Effector CD8-positive, alpha-beta T cell (primary cell): ENCODE measurements at regions not wholly inside any gene's neighbourhood (a gene's known extent, or its start where the extent isn't known, plus 50 kb on each side); places are given as distances from the start of the nearest gene placed in this dataset.
"Not testable (repeated sequence)": the region's sequence is repeated elsewhere in the genome, so short reads cannot be mapped to it uniquely, and the experiment has no call there.

Experiments
- DNase-seq: peaks from one replicate; lab custom pipeline; 2025; lab: John Stamatoyannopoulos, UW

DNA sequence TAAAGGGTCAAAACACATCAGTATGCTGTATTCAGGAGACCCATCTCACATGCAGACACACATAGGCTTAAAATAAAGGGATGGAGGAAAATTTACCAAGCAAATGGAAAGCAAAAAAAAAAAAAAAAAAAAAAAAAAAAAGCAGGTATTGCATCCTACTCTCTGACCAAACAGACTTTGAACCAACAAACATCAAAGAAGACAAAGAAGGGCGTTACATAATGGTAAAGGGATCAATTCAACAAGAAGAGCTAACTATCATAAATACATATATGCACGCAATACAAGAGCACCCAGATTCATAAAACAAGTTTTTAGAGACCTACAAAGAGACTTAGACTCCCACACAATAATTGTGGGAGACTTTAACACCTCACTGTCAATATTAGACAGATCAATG lies 253.7 kb upstream of the ACO1 start:
- not testable (repeated sequence) for DNase-seq

DNA sequence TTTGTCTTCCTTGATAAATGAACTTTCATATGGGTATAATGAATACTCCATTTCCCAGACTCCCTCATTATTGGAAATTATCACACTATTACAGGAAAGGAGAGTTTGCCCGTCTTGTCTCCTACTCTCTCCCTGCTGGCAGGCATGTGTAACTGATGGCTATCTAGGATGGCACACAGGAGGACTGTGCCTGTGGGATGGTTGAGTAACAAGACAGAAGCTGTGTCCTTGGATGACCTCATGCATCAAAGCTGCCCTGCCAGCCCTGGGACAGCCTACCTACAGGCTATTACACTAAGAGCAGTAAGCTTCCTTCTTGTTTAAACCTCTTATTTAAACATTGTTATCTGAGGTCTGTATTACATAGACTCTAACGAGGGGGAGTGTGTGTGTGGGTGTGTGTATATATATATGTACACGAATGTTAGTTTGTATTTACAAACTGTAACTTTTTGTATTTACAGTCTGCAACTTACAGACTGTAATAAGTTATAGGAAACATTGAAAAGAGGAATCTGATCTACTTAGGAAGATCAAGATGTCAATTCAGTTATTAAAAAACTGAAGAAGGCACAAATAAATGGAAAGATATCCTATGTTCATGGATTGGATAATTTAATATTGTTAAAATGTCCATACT lies 247.6 kb upstream of the ACO1 start:
- DNase-seq = no peak

DNA sequence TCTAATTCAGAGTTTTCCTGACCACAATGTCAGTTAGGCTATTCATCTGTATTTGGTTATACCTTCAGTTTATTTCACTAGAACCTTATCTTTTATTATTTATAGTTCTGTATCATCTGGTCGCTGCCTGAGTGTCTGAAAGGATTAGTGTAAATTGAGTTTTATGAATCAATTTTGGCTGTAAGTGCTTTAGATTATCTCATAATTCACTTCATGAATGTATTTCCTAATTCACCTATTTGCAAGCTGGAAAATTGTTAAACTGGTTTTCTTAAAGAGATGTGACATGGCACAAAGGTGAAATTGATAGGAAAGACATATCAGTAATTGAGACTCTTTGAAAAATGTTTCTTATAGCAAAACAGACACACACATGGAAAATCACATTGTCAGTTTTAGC lies 242.4 kb upstream of the ACO1 start:
- no peak for DNase-seq

DNA sequence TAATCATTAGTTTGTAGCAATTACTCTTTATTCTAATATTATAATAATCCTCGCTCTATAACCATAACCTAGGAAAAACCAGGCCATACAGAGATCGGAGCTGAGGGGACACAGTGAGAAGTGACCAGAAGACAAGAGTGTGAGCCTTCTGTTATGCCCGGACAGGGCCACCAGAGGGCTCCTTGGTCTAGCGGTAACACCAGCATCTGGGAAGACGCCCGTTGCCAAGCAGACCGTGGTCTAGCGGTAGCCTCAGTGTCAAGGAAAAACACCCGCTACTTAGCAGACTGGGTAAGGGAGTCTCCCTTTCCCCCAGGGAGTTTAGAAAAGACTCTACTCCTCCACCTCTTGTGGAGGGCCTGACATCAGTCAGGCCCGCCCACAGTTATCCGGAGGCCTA lies 235.9 kb upstream of the ACO1 start:
- DNase-seq = not testable (repeated sequence)

DNA sequence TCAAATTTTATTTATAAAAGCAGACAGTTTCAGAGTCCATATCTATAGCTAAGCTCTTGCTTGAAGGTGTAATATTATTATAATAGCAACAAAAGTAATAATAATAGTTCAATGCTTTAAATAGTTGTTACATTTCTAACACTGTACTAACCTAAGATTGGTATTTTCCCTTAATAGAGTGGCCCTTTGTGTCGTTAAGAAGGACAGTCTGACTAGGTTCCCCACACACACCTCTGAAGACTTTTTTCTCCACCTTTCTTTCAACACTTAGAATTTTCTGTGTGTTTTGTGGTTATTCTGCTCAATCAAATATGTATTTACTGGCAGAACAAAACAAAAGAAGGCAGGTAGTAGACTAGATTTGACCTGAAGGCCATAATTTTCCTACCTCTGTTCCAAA lies 223.2 kb upstream of the ACO1 start:
- no peak for DNase-seq

DNA sequence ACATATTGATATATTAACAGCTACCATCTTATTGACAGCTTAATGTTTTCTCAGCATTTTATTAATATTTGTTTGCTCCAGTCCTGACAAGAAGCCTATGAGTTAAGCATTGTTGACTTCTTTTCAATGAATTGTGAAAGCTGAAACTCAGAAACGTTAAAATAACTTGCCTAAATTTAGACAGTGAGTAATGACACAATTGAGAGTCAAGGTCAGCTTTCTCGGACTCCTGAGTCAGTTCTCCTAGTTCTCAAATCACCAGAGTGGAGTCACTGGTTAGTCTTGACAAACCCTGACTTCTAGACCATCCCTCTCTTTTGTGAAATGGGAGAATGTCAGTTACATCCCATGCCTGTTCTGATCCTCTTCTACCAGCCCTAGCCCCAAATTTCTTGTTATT lies 222.7 kb upstream of the ACO1 start:
- DNase-seq = no peak

DNA sequence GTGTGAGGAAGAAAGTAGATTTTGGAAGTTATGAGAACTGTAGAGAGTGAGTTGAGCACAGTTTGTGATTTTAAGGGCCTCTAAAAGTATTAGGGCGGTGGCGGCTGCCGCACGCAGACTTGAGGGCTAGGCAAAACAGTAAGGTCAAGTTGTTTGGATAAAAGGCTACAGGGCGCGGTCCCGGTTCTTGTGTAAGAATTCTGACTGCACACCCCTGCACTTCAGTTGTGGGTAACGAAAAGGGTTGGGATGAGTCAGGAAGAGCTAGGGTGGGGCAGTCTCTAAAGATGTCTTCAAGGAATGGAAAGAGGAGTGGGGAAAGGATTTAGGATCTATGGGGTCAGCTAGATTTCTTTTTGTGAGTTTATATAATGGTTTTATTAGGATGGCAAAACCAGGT lies 218.1 kb upstream of the ACO1 start:
- DNase-seq = not testable (repeated sequence)

DNA sequence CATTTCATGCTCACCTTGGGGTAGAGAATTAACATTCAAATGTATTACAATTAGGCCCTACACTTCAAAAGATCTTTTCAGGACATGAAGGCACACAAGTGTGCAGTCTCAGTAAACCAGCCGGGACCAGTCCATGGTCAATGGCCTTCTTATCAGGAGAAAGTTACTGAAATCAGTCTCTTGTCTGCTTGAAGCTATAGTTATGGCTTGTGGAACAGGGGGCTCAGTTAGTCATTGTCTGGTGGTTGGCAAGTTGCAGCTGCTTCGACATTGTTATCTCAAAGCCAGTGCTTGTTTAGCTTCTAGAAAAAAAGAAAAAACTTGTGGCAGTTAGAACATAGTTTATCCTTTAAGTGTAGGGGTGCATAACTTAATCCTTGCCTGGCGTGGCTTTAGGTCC lies 213.1 kb upstream of the ACO1 start:
- DNase-seq = no peak

DNA sequence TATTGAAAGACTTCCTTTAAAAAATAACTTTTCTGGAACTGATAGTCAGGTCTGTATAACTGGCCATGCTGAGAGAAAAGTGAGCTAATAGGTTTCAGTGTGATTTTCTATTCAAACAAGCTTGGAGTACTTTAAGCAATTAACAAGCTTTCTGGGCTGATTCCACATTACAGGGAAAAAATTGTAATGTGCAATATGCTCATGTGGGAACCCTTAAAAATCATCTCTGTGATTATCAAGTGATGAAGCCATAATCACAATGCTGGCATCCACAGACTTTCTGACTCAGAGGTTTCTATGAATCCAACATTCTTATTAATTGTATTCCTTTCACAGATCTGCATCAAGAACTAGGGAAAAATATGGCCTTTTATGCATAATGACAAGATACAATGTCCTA lies 212.2 kb upstream of the ACO1 start:
- DNase-seq = no peak

DNA sequence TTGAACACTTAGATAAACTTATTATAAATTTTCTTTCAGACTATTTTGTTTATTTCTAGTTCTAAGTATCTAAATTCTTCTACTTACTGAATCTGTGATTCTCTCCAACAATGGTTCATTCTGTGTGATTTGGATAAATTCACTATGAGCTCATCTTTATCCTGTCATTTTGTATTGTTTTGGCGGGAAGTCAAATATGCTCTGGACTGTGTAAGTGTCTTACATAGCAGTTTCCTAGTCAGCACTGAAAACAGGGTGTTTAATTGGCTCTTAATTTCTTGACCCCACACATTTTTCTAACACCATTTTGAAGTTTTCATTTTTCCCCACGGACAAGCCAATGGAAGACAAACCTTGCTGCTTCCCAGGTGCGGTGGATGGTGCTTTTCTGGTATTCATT lies 207.0 kb upstream of the ACO1 start:
- no peak for DNase-seq

DNA sequence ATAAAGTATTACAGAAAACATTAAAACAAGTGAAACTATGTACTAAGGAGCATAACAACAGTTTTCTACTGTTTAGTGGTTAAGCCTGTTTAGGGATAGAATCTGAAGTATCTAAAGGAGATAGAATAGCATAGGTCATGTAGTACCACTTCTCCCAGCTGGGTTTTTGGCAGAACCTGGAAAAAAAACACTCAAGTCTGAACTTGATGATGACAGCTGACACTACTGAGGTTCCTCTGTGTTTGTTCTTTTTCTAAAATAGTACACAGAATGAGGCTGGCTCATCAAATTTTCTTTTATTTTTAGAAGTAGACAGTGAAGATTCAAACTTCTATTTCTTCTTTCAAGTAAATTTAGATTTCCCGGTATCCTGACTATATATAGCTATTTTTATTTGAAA lies 203.8 kb upstream of the ACO1 start:
- no peak for DNase-seq

DNA sequence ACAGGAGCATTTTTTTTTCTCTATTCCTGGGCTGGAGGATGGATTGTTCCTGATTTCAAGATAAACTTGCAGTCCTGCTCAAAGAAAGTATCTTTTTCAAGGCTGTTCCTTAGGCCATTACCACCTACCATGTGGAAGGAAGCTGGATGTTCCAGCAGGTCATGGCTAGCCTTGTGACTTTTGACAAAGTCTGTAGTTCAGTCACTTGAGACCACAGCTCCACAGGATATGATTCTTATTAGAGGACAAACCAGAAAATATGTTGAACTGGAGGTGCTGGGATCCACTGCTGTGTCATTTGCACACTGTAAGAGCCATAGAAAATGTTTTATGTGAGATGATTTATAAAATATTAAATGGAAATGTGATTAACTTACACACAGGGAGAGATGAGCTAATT lies 184.2 kb upstream of the ACO1 start:
- DNase-seq = no peak

DNA sequence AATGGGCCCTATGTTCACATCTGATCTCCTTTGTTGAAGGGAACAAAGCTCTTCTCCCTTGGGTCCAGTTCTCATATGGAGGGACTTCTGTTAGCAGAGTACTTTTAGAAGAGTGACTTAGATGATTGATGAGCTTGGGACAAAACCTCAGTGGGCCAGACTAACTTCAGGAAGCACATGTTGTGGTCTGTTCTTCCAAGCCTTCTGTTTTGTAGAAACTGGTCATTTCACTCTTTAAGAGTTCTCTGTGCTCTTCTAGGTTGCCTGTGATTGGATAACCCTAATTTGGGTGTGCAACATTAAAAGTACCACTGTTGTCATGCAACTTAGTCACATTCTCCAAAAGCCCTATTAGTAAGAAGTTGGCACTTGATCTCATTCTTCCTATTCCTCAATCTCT lies 183.5 kb upstream of the ACO1 start:
- DNase-seq = no peak

DNA sequence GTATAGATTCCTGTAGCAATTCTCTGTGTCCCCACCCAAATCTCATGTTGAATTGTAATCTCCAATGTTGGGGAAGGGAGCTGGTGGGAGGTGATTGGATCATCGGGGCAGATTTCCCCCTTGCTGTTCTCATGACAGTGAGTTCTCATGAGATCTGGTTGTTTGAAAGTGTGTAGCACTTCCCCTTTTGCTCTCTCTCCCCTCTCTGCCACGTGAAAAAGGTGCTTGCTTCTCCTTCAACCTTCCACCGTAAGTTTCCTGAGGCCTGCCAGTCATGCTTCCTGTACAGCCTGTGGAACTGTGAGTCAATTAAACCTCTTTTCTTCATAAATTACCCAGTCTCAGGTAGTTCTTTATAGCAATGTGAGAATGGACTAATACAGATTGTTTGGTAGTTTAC lies 175.3 kb upstream of the ACO1 start:
- DNase-seq = not testable (repeated sequence)

DNA sequence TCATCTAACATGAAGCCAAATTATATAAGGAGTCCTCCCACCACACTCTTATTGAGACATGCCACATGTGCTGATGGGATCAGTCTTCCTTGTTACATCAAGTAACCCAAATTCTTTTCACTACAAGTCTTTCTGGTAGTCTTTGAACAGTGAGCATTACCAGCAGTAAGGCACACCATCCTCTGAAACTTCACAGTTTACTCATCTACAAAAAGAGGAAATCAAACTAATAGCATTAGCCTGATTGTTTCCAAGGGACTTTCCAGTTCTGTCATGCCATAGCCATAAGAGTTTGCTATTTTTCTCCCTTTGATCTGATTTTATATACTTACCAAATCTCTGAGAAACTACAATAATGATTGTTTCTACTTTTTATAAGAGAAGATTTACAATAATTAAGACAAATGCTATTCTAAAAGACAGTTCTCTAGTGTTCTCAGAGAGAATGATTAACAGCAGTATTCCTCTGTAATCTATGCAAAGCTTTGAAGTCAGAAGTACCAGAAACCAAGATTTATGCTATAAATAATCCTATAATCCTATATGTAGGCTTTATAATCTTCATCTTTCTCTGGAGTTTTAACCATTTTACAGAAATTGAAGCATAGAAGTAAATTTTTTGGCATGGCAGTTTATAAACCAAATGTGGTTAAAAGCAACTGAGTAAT lies 166.2 kb upstream of the ACO1 start:
- no peak for DNase-seq

DNA sequence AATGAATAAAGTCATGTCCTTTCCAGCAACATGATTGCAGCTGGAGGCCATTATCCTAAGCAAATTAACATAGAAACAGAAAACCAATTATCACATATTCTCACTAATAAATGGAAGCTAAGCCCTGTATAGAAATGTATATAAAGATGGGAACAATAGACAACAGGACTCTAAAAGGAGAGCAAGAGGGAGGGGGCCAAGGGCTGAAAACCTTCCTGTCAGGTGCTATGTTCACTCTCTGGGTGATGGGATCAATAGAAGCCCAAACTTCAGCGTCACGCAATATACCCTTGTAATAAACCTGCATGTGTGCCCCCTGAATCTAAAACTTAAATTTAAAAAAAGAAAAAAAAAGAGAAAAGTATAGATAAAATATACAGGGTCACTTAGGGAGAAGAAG lies 163.7 kb upstream of the ACO1 start:
- DNase-seq = no peak

DNA sequence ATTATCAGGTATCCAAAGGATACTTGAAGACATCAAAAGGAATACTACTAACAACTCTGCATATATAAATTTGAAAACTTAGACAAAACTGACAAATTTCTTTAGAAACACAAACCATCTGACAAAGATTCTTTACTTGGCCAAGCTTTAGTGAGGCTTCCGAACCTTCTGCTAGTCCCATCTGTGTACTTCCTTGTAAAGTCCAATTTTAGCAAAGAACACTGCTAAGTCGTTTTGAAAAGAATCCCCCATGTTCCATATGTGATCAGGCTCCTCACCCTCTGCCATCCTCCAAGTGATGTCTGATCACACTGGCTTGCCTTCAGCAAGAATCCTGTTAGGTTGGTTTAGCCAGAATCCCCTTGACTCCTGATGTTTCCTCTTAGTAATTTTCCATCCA lies 150.0 kb upstream of the ACO1 start:
- no peak for DNase-seq

DNA sequence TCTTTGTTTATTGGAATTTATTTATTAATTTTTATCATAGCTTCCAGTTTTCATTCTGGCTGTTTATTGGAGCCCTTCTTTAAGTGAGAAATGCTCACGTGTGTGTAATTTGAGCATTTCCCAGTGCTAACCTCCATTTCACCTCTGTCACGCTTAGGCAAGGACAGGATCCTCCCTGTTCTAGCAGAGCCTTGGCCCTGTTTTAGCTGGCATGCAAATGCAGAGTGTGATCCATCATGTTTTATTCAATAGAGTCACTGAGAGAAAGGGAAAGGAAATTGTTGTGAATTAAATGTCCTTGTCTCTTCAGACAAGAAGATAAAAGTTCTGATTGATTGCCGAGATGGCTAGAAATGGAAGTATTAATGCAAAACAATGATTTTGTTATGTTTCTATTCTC lies 137.3 kb upstream of the ACO1 start:
- no peak for DNase-seq

DNA sequence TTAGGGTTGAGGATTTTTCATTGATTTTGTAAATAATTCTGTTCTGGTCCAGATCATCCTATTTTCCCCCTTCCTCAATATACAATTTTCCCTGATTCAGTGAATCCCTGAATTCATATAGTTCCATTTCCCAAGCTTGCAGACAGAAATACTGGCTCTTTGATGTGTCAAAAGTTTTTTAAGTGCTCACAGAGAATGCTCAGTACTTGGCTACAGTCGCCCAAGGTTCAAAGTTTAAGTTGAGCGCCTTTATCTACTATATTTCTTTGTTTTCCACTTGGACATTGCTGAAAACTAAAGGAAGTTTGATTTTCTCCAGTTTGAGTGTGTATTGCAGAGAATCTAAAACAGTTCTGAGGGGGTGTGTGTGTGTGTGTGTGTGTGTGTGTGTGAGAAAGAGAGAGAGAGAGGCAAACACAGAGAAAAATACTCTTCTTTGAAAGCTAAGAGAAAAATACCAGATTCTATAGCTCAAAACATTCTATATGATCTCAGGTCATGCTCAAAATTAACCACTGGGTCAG lies 136.2 kb upstream of the ACO1 start:
- no peak for DNase-seq

DNA sequence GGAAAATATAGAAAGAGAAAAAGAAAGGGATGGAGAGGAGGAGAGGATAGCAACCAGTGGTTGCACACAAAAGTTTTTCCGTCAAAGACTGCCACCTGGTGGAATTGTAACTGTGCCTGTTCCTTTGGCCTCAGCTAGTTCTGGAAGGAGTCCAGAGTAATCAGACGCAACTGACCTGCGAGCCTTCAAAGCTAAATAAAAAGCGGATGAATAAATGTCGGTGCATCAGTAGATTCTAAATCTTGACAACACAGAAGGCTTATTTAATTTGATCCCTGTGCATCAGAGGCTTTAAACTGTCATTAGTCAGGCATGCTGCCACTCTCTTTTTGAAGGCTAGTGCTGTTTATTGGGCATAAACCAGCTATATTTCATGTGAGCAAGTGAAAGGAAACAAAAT lies 132.9 kb upstream of the ACO1 start:
- DNase-seq = no peak

DNA sequence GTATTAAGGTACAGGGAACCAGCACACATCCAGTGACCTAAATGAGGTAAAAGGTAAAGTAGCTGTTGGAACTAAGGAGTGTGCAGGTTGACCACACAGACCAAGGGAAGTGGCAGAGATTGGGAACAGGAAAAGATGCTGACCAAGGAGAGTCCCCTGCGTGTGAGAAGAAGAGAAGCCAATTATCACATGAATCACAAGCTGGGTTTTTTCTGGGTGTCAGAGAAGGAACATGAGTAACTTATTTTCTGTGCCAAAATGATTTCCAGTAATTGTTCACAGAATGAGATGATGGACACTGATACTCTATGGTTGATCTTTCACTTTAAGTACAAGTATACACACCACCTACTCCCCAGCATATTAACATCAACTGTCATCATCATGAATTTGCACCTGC lies 130.7 kb upstream of the ACO1 start:
- DNase-seq = no peak

DNA sequence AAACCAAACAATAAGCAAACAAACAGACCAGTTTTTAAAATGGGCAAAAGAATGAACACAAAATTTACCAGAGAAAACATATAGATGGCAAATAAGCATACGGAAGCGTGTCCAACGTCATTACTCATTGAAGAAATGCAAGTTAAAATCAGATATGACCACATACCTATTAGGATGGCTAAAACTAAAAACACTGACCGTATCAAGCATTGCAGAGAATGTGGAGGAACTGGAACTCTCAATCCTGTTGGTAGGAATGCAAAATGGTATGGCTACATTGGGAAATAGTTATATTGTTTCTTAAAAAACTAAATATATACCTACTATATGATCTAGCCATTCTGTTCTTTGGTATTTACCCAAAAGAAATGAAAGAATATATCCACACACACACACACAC lies 129.4 kb upstream of the ACO1 start:
- DNase-seq = no peak

DNA sequence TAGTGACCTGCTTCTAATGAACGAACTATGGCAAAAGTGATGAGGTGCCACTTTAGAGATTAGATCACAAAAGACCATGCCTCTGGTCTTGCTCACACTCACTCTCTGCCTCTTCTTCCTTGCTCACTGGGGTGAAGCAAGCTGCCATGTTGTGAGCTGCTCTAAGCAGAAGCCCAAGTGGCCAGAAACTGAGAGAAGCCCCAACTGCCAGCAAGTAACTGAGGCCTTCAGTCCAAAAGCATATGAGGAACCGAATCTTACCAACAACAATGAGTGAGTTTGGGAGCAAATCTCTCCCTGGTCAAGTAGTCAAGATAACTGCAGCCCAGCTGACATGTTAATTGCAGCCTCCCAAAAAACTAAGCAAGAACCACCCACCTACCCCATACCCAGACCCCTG lies 126.0 kb upstream of the ACO1 start:
- DNase-seq = no peak
